DND-41 (cell line): ENCODE measurements at regions not wholly inside any gene's neighbourhood (a gene's known extent, or its start where the extent isn't known, plus 50 kb on each side); places are given as distances from the start of the nearest gene placed in this dataset.

Source experiments
- ATAC-seq: fragments of 200-7000 bp; cut with Tn5 transposase; 3 replicates; pipeline ENCODE4 v1.9.1; 2021; ENCODE audit warnings: low read depth; ENCODE audit not compliant: insufficient read depth
- DNase-seq: peaks from one replicate; pipeline ENCODE4 v3.0.0-alpha.2; 2020
- H2AFZ ChIP-seq: 2 replicates; pipeline ENCODE4 v1.6.0; 2012; ENCODE audit warnings: low read depth, low read length
- H3K27ac ChIP-seq: 2 replicates; pipeline ENCODE4 v1.5.1; 2012; ENCODE audit warnings: low read length, inconsistent platforms
- H3K27me3 ChIP-seq: fragments of 200-600 bp; sonication (generic); 2 replicates; pipeline ENCODE4 v1.6.0; 2012; ENCODE audit warnings: low read length, mild to moderate bottlenecking, inconsistent platforms; ENCODE audit not compliant: insufficient read depth, poor library complexity
- H3K36me3 ChIP-seq: 2 replicates; pipeline ENCODE4 v1.5.1; 2012; ENCODE audit warnings: low read length, inconsistent platforms; ENCODE audit not compliant: insufficient read depth
- H3K4me1 ChIP-seq: 2 replicates; pipeline ENCODE4 v1.5.1; 2012; ENCODE audit warnings: mild to moderate bottlenecking, low read length; ENCODE audit not compliant: insufficient read depth
- H3K4me2 ChIP-seq: 2 replicates; pipeline ENCODE4 v1.6.0; 2012; ENCODE audit warnings: mild to moderate bottlenecking, moderate library complexity, low read length, inconsistent platforms; ENCODE audit not compliant: insufficient read depth
- H3K4me3 ChIP-seq, 2 experiments: fragments of 200-600 bp in 1 of 2; shearing (Covaris generic) in 1 of 2; 2 replicates each; pipeline ENCODE4 v1.5.1; 2012 to 2016; ENCODE audit warnings: inconsistent platforms in 2 of 2, low read length in 2 of 2, mild to moderate bottlenecking in 2 of 2, low read depth in 1 of 2, moderate library complexity in 1 of 2
- H3K79me2 ChIP-seq: 2 replicates; pipeline ENCODE4 v1.6.0; 2012; ENCODE audit warnings: low read length, inconsistent platforms; ENCODE audit not compliant: insufficient read depth
- H3K9ac ChIP-seq: 2 replicates; pipeline ENCODE4 v1.6.0; 2012; ENCODE audit warnings: low read depth, mild to moderate bottlenecking, inconsistent platforms, low read length, moderate library complexity
- H3K9me3 ChIP-seq: 2 replicates; pipeline ENCODE4 v1.5.1; 2012; ENCODE audit warnings: low read length, moderate library complexity, mild to moderate bottlenecking, inconsistent platforms; ENCODE audit not compliant: insufficient read depth, severe bottlenecking
- H4K20me1 ChIP-seq: 2 replicates; pipeline ENCODE4 v1.6.0; 2012; ENCODE audit warnings: low read length; ENCODE audit not compliant: insufficient read depth
- EZH2 ChIP-seq: IDR thresholded peaks from 3 replicates; pipeline ENCODE4 v1.6.1; 2012; ENCODE audit warnings: borderline replicate concordance, low read depth, mild to moderate bottlenecking, moderate library complexity, low read length, inconsistent platforms; ENCODE audit not compliant: severe bottlenecking
- TF ChIP-seq, protein P1 (sequence below): IDR thresholded peaks from 2 replicates; pipeline ENCODE4 v1.5.1; 2012; ENCODE audit warnings: borderline replicate concordance, low read length, moderate library complexity, mild to moderate bottlenecking; ENCODE audit not compliant: poor library complexity, severe bottlenecking; ENCODE audit errors: extremely low read depth

DNA sequence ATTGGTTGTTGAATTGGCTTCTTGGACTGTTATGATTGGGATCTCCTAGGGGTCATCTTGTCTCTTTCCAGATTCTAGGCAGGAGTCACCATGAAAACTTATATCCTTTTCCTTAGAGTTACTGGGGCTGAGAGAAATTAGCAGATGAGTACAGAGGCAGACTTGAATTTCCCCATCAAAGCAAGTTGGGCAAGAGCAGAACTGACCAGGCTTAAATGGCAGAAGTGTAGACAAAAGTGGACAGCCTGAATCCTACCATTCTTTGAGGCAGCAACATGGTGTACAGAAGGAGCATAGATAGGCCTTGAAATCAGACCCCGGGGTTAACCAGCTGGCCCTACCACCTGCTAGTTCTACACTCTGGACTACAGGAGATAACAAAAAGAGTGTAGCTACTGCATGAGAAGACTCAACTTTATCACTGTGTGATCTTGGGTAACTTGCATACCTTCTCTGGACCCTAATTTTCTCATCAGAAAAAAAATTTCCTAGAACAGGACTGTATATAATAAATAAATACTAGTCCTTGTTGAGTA is 427.4 kb upstream of the CADM1 start:
- H3K4me3 ChIP-seq, result no peak overlapping the region
- H3K9ac ChIP-seq, result no peak overlapping the region
- no peaks in the 10 kb centered on the region for H3K79me2 ChIP-seq
- no peak overlapping the region for H2AFZ ChIP-seq
- H3K36me3 ChIP-seq, result no peaks in the 10 kb centered on the region
- DNase-seq, result no peak
- no peak for ATAC-seq
- H3K27me3 ChIP-seq, result no peaks in the 10 kb centered on the region
- H3K4me1 ChIP-seq, result no peaks in the 10 kb centered on the region
- TF ChIP-seq, protein P1, sequence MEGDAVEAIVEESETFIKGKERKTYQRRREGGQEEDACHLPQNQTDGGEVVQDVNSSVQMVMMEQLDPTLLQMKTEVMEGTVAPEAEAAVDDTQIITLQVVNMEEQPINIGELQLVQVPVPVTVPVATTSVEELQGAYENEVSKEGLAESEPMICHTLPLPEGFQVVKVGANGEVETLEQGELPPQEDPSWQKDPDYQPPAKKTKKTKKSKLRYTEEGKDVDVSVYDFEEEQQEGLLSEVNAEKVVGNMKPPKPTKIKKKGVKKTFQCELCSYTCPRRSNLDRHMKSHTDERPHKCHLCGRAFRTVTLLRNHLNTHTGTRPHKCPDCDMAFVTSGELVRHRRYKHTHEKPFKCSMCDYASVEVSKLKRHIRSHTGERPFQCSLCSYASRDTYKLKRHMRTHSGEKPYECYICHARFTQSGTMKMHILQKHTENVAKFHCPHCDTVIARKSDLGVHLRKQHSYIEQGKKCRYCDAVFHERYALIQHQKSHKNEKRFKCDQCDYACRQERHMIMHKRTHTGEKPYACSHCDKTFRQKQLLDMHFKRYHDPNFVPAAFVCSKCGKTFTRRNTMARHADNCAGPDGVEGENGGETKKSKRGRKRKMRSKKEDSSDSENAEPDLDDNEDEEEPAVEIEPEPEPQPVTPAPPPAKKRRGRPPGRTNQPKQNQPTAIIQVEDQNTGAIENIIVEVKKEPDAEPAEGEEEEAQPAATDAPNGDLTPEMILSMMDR, result no peak
- no peak for TF ChIP-seq EZH2
- no peak overlapping the region for H3K4me2 ChIP-seq
- no peak overlapping the region for H3K27ac ChIP-seq
- no peaks in the 10 kb centered on the region for H3K9me3 ChIP-seq
- H4K20me1 ChIP-seq, result no peaks in the 10 kb centered on the region

DNA sequence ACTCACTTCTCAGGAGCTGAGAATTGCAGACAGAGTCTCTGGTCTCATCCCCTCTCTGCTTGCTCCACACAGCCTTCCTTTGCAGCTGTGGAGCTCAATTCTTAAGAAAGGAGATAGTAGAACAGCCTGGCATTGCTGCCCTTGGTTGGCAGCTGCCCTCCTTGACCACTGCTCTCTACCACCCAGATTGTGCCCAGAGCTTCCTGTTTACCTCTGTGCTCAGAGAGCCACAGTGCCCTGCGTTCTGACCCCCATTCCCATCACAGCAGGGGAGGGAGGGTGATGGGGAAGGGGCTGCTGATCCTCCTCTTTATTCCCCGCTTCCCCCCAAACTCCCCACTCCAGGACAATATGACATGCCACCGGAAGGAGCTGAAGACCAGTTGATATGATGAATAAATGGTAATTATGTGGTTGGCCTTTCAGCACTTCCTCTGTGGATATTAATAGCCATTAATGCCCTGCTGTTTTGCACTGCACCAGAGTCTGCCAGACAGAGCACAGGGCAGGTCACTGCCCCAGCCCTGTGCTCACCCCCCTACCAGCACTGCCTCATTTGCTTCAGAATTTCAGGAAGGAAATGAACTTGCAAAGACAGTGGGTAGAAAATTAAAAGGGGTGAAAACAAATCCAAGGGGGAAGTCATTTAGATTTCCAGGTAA is 426.8 kb upstream of the CADM1 start:
- Histone ChIP-seq H3K79me2 (no peaks in the 10 kb centered on the region), H3K27ac (no peak overlapping the region), H3K9ac (no peak overlapping the region), H3K4me1 (no peaks in the 10 kb centered on the region), H3K9me3 (no peaks in the 10 kb centered on the region), H3K4me3 (no peak overlapping the region), H2AFZ (no peak overlapping the region), H3K4me2 (no peak overlapping the region), H3K36me3 (no peaks in the 10 kb centered on the region), H3K27me3 (no peaks in the 10 kb centered on the region), H4K20me1 (no peaks in the 10 kb centered on the region)
- no peak for ATAC-seq
- no peak for TF ChIP-seq EZH2
- TF ChIP-seq, protein P1, result no peak
- no peak for DNase-seq

DNA sequence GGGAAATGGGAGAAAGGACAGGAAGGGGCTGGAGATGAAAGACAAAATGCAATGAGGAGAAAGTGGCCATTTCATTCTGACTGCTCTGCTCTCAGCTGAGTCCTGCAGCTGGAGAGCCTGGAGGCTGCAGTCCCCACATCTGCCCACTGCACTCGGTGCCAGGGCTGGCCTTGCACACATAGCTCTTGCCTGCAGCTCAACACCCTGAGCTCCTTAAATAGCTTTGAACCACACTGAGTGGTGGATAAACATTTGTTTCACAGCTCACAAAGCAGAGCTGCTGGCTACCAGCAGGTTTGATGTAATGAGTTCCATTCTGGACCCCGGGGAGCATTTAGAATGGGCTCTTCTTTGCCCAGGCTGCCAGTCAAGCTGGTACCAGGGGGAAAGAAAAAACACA is 426.1 kb upstream of the CADM1 start:
- DNase-seq, result no peak
- TF ChIP-seq, protein P1, result no peak
- no peak for TF ChIP-seq EZH2
- no peak overlapping the region for H3K4me3 ChIP-seq
- no peaks in the 10 kb centered on the region for H3K36me3 ChIP-seq
- ATAC-seq, result no peak
- H3K79me2 ChIP-seq, result no peaks in the 10 kb centered on the region
- no peak overlapping the region for H3K27ac ChIP-seq
- H3K9me3 ChIP-seq, result no peaks in the 10 kb centered on the region
- no peak overlapping the region for H2AFZ ChIP-seq
- no peaks in the 10 kb centered on the region for H3K27me3 ChIP-seq
- no peaks in the 10 kb centered on the region for H3K4me1 ChIP-seq
- no peak overlapping the region for H3K9ac ChIP-seq
- no peak overlapping the region for H3K4me2 ChIP-seq
- no peaks in the 10 kb centered on the region for H4K20me1 ChIP-seq
